Loucy (cell line): ENCODE measurements at regions not wholly inside any gene's neighbourhood (a gene's known extent, or its start where the extent isn't known, plus 50 kb on each side); places are given as distances from the start of the nearest gene placed in this dataset.

Experiments used
- H2AFZ ChIP-seq: fragments of 200-600 bp; sonication (generic); 2 replicates; pipeline ENCODE4 v1.6.0; 2016; ENCODE audit warnings: antibody characterized with exemption, mild to moderate bottlenecking, low read length, moderate library complexity
- H3F3A ChIP-seq: fragments of 200-600 bp; 2 replicates; pipeline ENCODE4 v1.6.0; 2016; ENCODE audit warnings: antibody characterized with exemption, low read depth, mild to moderate bottlenecking
- H3K27me3 ChIP-seq: fragments of 200-600 bp; sonication (generic); 2 replicates; pipeline ENCODE4 v1.6.1; 2014; ENCODE audit warnings: low read length, mild to moderate bottlenecking; ENCODE audit not compliant: insufficient read depth, poor library complexity, severe bottlenecking
- H3K36me3 ChIP-seq: fragments of 200-600 bp; sonication (generic); 2 replicates; pipeline ENCODE4 v1.6.1; 2016; ENCODE audit warnings: low read length; ENCODE audit not compliant: insufficient read depth
- H3K4me1 ChIP-seq: fragments of 200-600 bp; sonication (generic); 2 replicates; pipeline ENCODE4 v1.5.1; 2014; ENCODE audit warnings: low read length, mild to moderate bottlenecking; ENCODE audit not compliant: insufficient read depth, poor library complexity, severe bottlenecking
- H3K4me2 ChIP-seq: fragments of 200-600 bp; sonication (generic); 2 replicates; pipeline ENCODE4 v1.6.0; 2014; ENCODE audit warnings: antibody characterized with exemption, low read length, low read depth, mild to moderate bottlenecking; ENCODE audit not compliant: poor library complexity, severe bottlenecking
- H3K4me3 ChIP-seq: fragments of 200-600 bp; sonication (generic); 2 replicates; pipeline ENCODE4 v1.5.1; 2014; ENCODE audit warnings: low read length, mild to moderate bottlenecking, mixed read lengths; ENCODE audit not compliant: poor library complexity, severe bottlenecking
- H3K79me2 ChIP-seq: fragments of 200-600 bp; sonication (generic); 2 replicates; pipeline ENCODE4 v1.6.1; 2014; ENCODE audit warnings: low read length; ENCODE audit not compliant: insufficient read depth
- H3K9ac ChIP-seq: fragments of 200-600 bp; sonication (generic); 2 replicates; pipeline ENCODE4 v1.6.0; 2014; ENCODE audit warnings: mild to moderate bottlenecking, low read depth, low read length, moderate library complexity; ENCODE audit not compliant: poor library complexity, severe bottlenecking
- H3K9me2 ChIP-seq: fragments of 200-600 bp; sonication (generic); replicated peaks from 2 replicates; pipeline ENCODE4 v1.6.1; 2016; ENCODE audit warnings: low read depth, low read length, mixed read lengths
- H3K9me3 ChIP-seq: fragments of 200-600 bp; sonication (generic); 2 replicates; pipeline ENCODE4 v1.6.1; 2014; ENCODE audit warnings: mild to moderate bottlenecking, antibody characterized with exemption, low read length, low read depth; ENCODE audit not compliant: insufficient read depth
- H4K20me1 ChIP-seq: fragments of 200-600 bp; sonication (generic); 2 replicates; pipeline ENCODE4 v1.6.0; 2014; ENCODE audit warnings: antibody characterized with exemption, low read length, mild to moderate bottlenecking; ENCODE audit not compliant: insufficient read depth, poor library complexity, severe bottlenecking
- EZH2phosphoT487 ChIP-seq: fragments of 200-600 bp; IDR thresholded peaks from 2 replicates; pipeline ENCODE4 v1.6.1; 2018; ENCODE audit warnings: antibody characterized with exemption, mild to moderate bottlenecking, moderate library complexity, borderline replicate concordance
- TF ChIP-seq, protein P1 (sequence below): fragments of 200-600 bp; sonication (generic); conservative IDR thresholded peaks from 2 replicates; pipeline ENCODE4 v1.5.1; 2014; ENCODE audit warnings: mild to moderate bottlenecking, antibody characterized with exemption, low read length

DNA sequence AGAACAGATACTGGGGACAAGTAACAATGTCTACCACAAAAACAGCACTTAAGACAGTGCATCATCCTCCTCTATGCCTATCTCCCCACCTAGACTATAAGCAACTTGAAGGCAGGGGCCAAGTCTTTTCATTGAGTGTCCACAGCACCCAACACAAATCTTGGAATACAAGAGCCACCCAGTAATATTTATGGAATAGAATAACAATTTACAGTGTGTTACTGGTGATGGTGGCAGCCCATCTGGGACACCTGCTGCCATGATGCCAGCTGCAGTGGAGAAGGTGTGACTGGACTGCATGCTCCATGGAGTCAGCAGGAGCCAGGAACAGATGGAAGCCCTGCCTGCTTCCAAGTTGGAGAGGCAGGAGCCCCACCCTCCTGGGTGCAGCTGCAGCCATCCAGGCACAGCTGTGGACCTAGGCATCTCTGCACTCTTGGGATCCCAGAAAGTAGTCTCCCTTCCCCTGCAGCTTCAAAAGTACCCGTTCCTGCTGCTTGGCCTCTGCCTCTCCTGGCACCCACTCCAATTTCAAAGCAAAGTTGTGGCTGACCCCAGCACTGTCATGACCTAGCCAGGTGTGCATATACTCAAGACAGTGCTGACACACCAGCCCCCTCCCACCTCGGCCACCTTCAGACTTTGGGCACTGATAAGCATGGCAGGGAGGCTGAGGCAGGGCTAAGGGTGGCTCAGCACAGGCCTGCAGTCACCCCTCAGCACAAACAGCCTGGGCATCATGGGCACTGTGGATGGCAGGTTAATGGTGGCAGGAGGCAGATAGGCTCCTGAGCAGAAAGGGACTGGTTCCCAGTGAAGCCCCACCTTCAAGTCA is 94.5 kb downstream of the TPRA1 start:
- Histone ChIP-seq H3F3A (no peaks in the 10 kb centered on the region), H2AFZ (no peak overlapping the region), H3K27me3 (peaks cover 6% of the 10 kb centered on the region), H3K79me2 (no peaks in the 10 kb centered on the region), H4K20me1 (no peaks in the 10 kb centered on the region), H3K36me3 (no peaks in the 10 kb centered on the region), H3K4me1 (no peaks in the 10 kb centered on the region), H3K4me3 (no peak overlapping the region), H3K9me3 (0 out of 2 replicates have a peak, but pooled peaks cover 4% of the 10 kb centered on the region), H3K9ac (no peak overlapping the region), H3K4me2 (no peak overlapping the region), H3K9me2 (no peaks in the 10 kb centered on the region)
- TF ChIP-seq EZH2phosphoT487: no peak

DNA sequence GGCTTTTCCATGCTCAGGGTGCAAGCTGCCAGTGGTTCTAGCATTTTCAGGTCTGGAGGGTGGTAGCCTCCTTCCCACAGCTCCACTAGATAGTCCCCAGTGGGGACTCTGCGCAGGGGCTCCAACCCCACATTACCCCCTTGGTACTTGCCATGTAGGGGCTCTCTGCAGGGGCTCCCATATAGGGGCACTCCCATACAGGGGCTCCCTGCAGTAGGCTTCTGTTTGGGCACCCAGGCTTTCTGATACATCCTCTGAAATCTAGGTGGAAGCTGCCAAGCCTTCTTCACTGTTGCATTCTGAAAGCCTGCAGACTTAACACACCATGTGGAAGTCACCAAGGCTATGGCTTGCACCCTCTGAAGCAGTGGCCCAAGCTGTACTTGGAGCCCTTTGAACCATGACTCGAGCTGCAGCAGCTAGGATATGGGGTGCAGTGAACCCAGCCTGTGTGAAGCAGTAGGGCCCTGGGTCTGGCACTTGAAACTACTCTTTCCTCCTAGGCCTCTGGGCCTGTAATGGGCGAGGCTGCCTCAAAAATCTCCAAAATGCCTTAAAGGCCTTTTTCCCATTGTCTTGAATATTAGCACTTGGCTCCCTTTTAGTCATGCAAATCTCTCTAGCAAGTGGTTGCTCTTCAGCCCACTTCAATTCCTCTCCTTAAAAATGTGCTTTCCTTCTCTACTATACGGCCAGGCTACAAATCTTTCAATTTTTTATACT is 96.4 kb downstream of the TPRA1 start:
- no peaks in the 10 kb centered on the region for H3K79me2 ChIP-seq
- no peaks in the 10 kb centered on the region for H4K20me1 ChIP-seq
- TF ChIP-seq, protein P1, sequence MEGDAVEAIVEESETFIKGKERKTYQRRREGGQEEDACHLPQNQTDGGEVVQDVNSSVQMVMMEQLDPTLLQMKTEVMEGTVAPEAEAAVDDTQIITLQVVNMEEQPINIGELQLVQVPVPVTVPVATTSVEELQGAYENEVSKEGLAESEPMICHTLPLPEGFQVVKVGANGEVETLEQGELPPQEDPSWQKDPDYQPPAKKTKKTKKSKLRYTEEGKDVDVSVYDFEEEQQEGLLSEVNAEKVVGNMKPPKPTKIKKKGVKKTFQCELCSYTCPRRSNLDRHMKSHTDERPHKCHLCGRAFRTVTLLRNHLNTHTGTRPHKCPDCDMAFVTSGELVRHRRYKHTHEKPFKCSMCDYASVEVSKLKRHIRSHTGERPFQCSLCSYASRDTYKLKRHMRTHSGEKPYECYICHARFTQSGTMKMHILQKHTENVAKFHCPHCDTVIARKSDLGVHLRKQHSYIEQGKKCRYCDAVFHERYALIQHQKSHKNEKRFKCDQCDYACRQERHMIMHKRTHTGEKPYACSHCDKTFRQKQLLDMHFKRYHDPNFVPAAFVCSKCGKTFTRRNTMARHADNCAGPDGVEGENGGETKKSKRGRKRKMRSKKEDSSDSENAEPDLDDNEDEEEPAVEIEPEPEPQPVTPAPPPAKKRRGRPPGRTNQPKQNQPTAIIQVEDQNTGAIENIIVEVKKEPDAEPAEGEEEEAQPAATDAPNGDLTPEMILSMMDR: no peak
- TF ChIP-seq EZH2phosphoT487: no peak
- H3F3A ChIP-seq: no peaks in the 10 kb centered on the region
- no peak overlapping the region for H2AFZ ChIP-seq
- H3K27me3 ChIP-seq: no peaks in the 10 kb centered on the region
- H3K9ac ChIP-seq: no peak overlapping the region
- H3K36me3 ChIP-seq: no peaks in the 10 kb centered on the region
- no peaks in the 10 kb centered on the region for H3K9me2 ChIP-seq
- no peak overlapping the region for H3K4me2 ChIP-seq
- no peak overlapping the region for H3K4me3 ChIP-seq
- no peaks in the 10 kb centered on the region for H3K9me3 ChIP-seq
- no peaks in the 10 kb centered on the region for H3K4me1 ChIP-seq

DNA sequence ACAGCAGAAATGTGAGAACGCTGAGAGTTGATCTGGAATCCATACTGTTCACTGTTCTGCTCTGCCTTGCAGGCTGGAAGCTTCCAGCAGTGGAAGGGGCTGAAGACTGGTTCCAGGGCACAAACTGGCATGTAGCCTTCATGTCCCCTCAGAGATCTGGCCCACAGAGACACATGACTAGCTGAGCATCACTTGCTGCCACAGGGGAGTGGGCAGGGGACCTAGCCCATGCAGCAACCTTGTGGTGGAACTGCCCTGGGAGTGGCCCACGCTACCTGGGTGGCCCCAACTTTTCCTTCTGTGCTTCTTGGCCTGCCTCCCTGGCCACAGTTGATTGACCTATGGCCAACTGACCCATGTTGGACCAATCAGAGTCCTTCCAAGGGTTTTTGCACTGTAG is 98.1 kb downstream of the TPRA1 start:
- Histone ChIP-seq H3K36me3 (no peaks in the 10 kb centered on the region), H2AFZ (no peak overlapping the region), H3K9me2 (no peaks in the 10 kb centered on the region), H3F3A (no peaks in the 10 kb centered on the region), H3K4me2 (no peak overlapping the region), H3K9ac (no peak overlapping the region), H3K4me3 (no peak overlapping the region), H4K20me1 (no peaks in the 10 kb centered on the region), H3K4me1 (no peaks in the 10 kb centered on the region), H3K9me3 (no peaks in the 10 kb centered on the region), H3K27me3 (no peaks in the 10 kb centered on the region), H3K79me2 (no peaks in the 10 kb centered on the region)
- no peak for TF ChIP-seq EZH2phosphoT487
- TF ChIP-seq, protein P1: no peak
